GM23248 (cell line): ENCODE measurements at regions not wholly inside any gene's neighbourhood (a gene's known extent, or its start where the extent isn't known, plus 50 kb on each side); places are given as distances from the start of the nearest gene placed in this dataset.

ENCODE experiments used
- EZH2 ChIP-seq: fragments of 200-600 bp; sonication (generic); IDR thresholded peaks from 2 replicates; pipeline ENCODE4 v1.6.1; 2018; ENCODE audit warnings: antibody characterized with exemption, mild to moderate bottlenecking; ENCODE audit not compliant: insufficient read depth, poor library complexity, severe bottlenecking
- EZH2phosphoT487 ChIP-seq: fragments of 200-600 bp; sonication (generic); IDR thresholded peaks from 2 replicates; pipeline ENCODE4 v1.6.1; 2018; ENCODE audit warnings: antibody characterized with exemption, moderate library complexity, mild to moderate bottlenecking, low read depth; ENCODE audit not compliant: insufficient read depth

DNA sequence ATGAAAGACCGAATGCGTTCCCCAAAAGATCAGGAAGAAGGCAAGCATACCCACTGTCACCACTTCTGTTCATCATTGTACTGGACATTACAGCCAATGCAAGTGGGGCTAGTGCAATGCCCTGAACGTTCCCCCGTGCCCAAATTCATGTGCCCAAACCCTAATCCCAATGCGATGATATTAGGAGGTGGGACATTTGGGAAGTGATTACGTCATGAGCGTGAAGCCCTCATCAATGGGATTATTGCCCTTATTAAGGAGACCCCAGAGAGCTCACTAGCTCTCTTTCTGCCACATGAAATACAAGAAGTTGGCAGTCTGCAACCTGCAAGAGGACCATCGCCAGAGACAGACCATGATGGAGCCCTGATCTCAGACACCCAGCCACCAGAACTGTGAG lies 511.4 kb upstream of the TPK1 start:
- TF ChIP-seq EZH2 (no peak), EZH2phosphoT487 (no peak)
